Endothelial cell of umbilical vein (primary cell): ENCODE measurements at regions not wholly inside any gene's neighbourhood (a gene's known extent, or its start where the extent isn't known, plus 50 kb on each side); places are given as distances from the start of the nearest gene placed in this dataset.

ENCODE experiments used
- BruUV-seq: library from RNA; stranded (reverse); fragments of 400-500 nt; replicated peaks from 2 replicates; lab custom pipeline; 2021; lab: Mats Ljungman, UMichigan
- CTCF ChIA-PET: fragments of 300-600, 350-600 bp; sonication (Branson Sonifier 250); formaldehyde crosslinking; loops from one replicate; lab custom pipeline; 2021; ENCODE audit warnings: antibody characterized with exemption, inconsistent platforms; lab: Charles Lee
- POLR2A ChIA-PET: fragments of 300-600, 350-600 bp; sonication (Branson Sonifier 250); formaldehyde crosslinking; loops from one replicate; lab custom pipeline; 2021; ENCODE audit warnings: antibody characterized with exemption, inconsistent platforms; lab: Charles Lee
- DNase-seq: peaks from one replicate; pipeline ENCODE4 v3.0.0-alpha.2; 2011; ENCODE audit warnings: low read depth, low spot score
- FAIRE-seq: peaks from 2 replicates; lab custom pipeline; 2011; peaks lifted over from hg19 to GRCh38; lab: Jason Lieb, UNC
- H2AFZ ChIP-seq: 2 replicates; pipeline ENCODE4 v1.6.0; 2012; ENCODE audit warnings: low read depth, low read length, control low read depth, inconsistent platforms
- H3K27ac ChIP-seq: 2 replicates; pipeline ENCODE4 v1.5.1; 2011; ENCODE audit warnings: low read depth, mild to moderate bottlenecking, control low read depth, low read length, moderate library complexity; ENCODE audit not compliant: insufficient read depth
- H3K27me3 ChIP-seq, 2 experiments: 2 replicates each; pipeline versions ENCODE4 v1.6.0 to v1.6.1; 2011; ENCODE audit warnings: low read length in 2 of 2, mixed read lengths in 1 of 2; ENCODE audit not compliant: control insufficient read depth in 2 of 2, insufficient read depth in 2 of 2
- H3K36me3 ChIP-seq, 2 experiments: 2 replicates in 1 of 2; 3 replicates in 1 of 2; pipeline ENCODE4 v1.5.1; 2011; ENCODE audit warnings: low read length in 2 of 2, mild to moderate bottlenecking in 1 of 2, moderate library complexity in 1 of 2; ENCODE audit not compliant: control insufficient read depth in 2 of 2, insufficient read depth in 2 of 2; ENCODE audit errors: extremely low read depth in 1 of 2
- H3K4me1 ChIP-seq: 3 replicates; pipeline ENCODE4 v1.5.1; 2011; ENCODE audit warnings: mild to moderate bottlenecking, low read length; ENCODE audit not compliant: control insufficient read depth, insufficient read depth; ENCODE audit errors: extremely low read depth
- H3K4me2 ChIP-seq: 2 replicates; pipeline ENCODE4 v1.6.1; 2011; ENCODE audit warnings: low read length, control low read depth, mixed read lengths; ENCODE audit not compliant: insufficient read depth
- H3K4me3 ChIP-seq, 3 experiments: fragments of 200-600 bp in 1 of 3; sonication (generic), shearing (Covaris generic) in 1 of 3; replicated peaks in 1 of 3; 2 replicates each; pipeline ENCODE4 v1.5.1; 2011 to 2016; ENCODE audit warnings: control low read depth in 3 of 3, low read length in 3 of 3, mild to moderate bottlenecking in 2 of 3, inconsistent platforms in 1 of 3, low read depth in 1 of 3, moderate library complexity in 1 of 3; ENCODE audit not compliant: insufficient read depth in 1 of 3
- H3K79me2 ChIP-seq: 2 replicates; pipeline ENCODE4 v1.6.0; 2012; ENCODE audit warnings: low read length, inconsistent platforms; ENCODE audit not compliant: control insufficient read depth, insufficient read depth
- H3K9ac ChIP-seq: replicated peaks from 2 replicates; pipeline ENCODE3; 2011; ENCODE audit warnings: low read length, control low read depth; ENCODE audit not compliant: insufficient read depth; ENCODE audit errors: extremely low read depth
- H3K9me1 ChIP-seq: replicated peaks from 3 replicates; pipeline ENCODE4 v1.6.0; 2011; ENCODE audit warnings: mild to moderate bottlenecking, low read length; ENCODE audit not compliant: control insufficient read depth, insufficient read depth; ENCODE audit errors: extremely low read depth
- H3K9me3 ChIP-seq: replicated peaks from 2 replicates; pipeline ENCODE4 v1.5.1; 2012; ENCODE audit warnings: low read length, inconsistent platforms; ENCODE audit not compliant: control insufficient read depth, insufficient read depth
- H4K20me1 ChIP-seq: replicated peaks from 2 replicates; pipeline ENCODE3; 2011; ENCODE audit warnings: mild to moderate bottlenecking, low read length; ENCODE audit not compliant: control insufficient read depth, insufficient read depth; ENCODE audit errors: extremely low read depth
- EZH2 ChIP-seq: IDR thresholded peaks from 2 replicates; pipeline ENCODE4 v1.6.1; 2012; ENCODE audit warnings: borderline replicate concordance, low read depth, mild to moderate bottlenecking, moderate library complexity, low read length, inconsistent platforms; ENCODE audit not compliant: severe bottlenecking
- FOS ChIP-seq: IDR thresholded peaks from 2 replicates; pipeline ENCODE4 v1.6.1; 2011; ENCODE audit warnings: mild to moderate bottlenecking, low read length, moderate library complexity, borderline replicate concordance; ENCODE audit not compliant: insufficient read depth
- GATA2 ChIP-seq: IDR thresholded peaks from 2 replicates; pipeline ENCODE4 v1.7.0; 2011; ENCODE audit warnings: low read depth, mild to moderate bottlenecking, moderate library complexity, mixed read lengths, low read length; ENCODE audit not compliant: insufficient read length, insufficient read depth
- JUN ChIP-seq: IDR thresholded peaks from 2 replicates; pipeline ENCODE4 v1.6.1; 2011; ENCODE audit warnings: borderline replicate concordance, low read depth; ENCODE audit not compliant: insufficient read length, insufficient read depth
- MYC ChIP-seq: IDR thresholded peaks from one replicate; pipeline ENCODE4 v1.6.1; 2011; ENCODE audit warnings: mild to moderate bottlenecking, low read depth, low read length
- POLR2A ChIP-seq: IDR thresholded peaks from 2 replicates; pipeline ENCODE4 v1.6.1; 2012; ENCODE audit warnings: low read depth, mild to moderate bottlenecking, control low read depth, low read length
- POLR2AphosphoS5 ChIP-seq: IDR thresholded peaks from 2 replicates; pipeline ENCODE4 v1.6.1; 2012; ENCODE audit warnings: low read depth, mild to moderate bottlenecking, control low read depth, low read length, moderate library complexity; ENCODE audit not compliant: insufficient read depth
- dilution Hi-C: fragments of 300-500 bp; cut with MboI; formaldehyde crosslinking; loops from one replicate; pipeline ENCODE4 v1.15.0; 2019; ENCODE audit warnings: low sequenced_read_pairs; ENCODE audit not compliant: extremely low pct_ligation_motif_present
- intact Hi-C: fragments of 100-400 bp; cut with micrococcal nuclease; formaldehyde crosslinking; loops from one replicate; pipeline ENCODE4 v1.10.0; 2022
- TF ChIP-seq, protein P1 (sequence below), 2 donors: IDR thresholded peaks; 1 replicate in 1 of 2; 2 replicates in 1 of 2; pipeline ENCODE4 v1.5.1; 2011; ENCODE audit warnings: low read length in 2 of 2, mild to moderate bottlenecking in 2 of 2, moderate library complexity in 2 of 2, control low read depth in 1 of 2, inconsistent platforms in 1 of 2, low read depth in 1 of 2; ENCODE audit not compliant: insufficient read depth in 1 of 2; ENCODE audit errors: extremely low read depth in 1 of 2
- TF ChIP-seq, protein P2 (sequence below): IDR thresholded peaks from 2 replicates; pipeline ENCODE4 v1.6.1; 2011; ENCODE audit not compliant: insufficient read depth, insufficient read length

DNA sequence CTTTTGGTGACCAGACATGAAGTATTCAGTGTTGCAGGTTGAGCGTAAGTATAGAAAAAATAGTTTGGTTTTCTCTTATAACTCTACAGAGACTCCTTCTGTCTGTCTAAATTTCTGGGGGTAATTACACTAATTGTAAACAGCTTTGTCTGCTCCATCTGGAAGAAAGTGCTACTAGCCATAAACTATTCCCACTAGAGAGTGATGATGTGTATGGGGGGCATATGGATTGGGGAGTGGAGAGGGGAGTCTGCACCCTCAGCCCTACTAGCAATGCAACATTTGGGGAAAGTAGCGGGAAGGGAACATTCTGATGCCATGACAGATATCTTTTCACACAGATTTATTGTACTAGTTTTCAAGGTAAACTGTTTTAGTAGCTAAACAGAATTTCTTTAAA lies 549.7 kb downstream of the TRIML1 start:
- no peaks in the 10 kb centered on the region for H3K27me3 ChIP-seq
- BruUV-seq: no TSS peak
- DNase-seq (no peak), FAIRE-seq (no peak)
- no peaks in the 10 kb centered on the region for H4K20me1 ChIP-seq
- no peak overlapping the region for H3K27ac ChIP-seq
- no peaks in the 10 kb centered on the region for H3K4me1 ChIP-seq
- no peaks in the 10 kb centered on the region for H3K9me1 ChIP-seq
- H3K9me3 ChIP-seq: peaks cover 4% of the 10 kb centered on the region
- intact Hi-C loops: no loop called here
- H3K4me3 ChIP-seq: no peak overlapping the region
- ChIA-PET POLR2A (no interaction called here), CTCF (no interaction called here)
- TF ChIP-seq, protein P1, sequence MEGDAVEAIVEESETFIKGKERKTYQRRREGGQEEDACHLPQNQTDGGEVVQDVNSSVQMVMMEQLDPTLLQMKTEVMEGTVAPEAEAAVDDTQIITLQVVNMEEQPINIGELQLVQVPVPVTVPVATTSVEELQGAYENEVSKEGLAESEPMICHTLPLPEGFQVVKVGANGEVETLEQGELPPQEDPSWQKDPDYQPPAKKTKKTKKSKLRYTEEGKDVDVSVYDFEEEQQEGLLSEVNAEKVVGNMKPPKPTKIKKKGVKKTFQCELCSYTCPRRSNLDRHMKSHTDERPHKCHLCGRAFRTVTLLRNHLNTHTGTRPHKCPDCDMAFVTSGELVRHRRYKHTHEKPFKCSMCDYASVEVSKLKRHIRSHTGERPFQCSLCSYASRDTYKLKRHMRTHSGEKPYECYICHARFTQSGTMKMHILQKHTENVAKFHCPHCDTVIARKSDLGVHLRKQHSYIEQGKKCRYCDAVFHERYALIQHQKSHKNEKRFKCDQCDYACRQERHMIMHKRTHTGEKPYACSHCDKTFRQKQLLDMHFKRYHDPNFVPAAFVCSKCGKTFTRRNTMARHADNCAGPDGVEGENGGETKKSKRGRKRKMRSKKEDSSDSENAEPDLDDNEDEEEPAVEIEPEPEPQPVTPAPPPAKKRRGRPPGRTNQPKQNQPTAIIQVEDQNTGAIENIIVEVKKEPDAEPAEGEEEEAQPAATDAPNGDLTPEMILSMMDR (IDR thresholded peaks at IDR 0.05; ENCODE audit: extremely low read depth in 1 of 2, insufficient read depth in 1 of 2, low read depth in 1 of 2, low read length in 2 of 2): no peak
- TF ChIP-seq POLR2A (no peak), GATA2 (no peak), MYC (no peak), POLR2AphosphoS5 (no peak), JUN (no peak), EZH2 (no peak), FOS (no peak)
- TF ChIP-seq, protein P2, sequence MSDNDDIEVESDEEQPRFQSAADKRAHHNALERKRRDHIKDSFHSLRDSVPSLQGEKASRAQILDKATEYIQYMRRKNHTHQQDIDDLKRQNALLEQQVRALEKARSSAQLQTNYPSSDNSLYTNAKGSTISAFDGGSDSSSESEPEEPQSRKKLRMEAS: no peak
- no peak overlapping the region for H2AFZ ChIP-seq
- H3K9ac ChIP-seq: no peak overlapping the region
- dilution Hi-C loops: no loop called here
- no peaks in the 10 kb centered on the region for H3K36me3 ChIP-seq
- no peak overlapping the region for H3K4me2 ChIP-seq
- no peaks in the 10 kb centered on the region for H3K79me2 ChIP-seq
